ENCODE measurements at regions not wholly inside any gene's neighbourhood (a gene's known extent, or its start where the extent isn't known, plus 50 kb on each side); places are given as distances from the start of the nearest gene placed in this dataset.

GRCh38 chr3:20904671-20905070 lies 718.7 kb upstream of the SGO1 start:
- TF ChIP-seq CTCF (conservative IDR thresholded peaks at IDR 0.05; ENCODE audit: low read length) (no peak), EZH2phosphoT487 (IDR thresholded peaks at IDR 0.05; ENCODE audit: borderline replicate concordance) (no peak)

Measured in Loucy (cell line).